T-cell (primary cell): ENCODE measurements at regions not wholly inside any gene's neighbourhood (a gene's known extent, or its start where the extent isn't known, plus 50 kb on each side); places are given as distances from the start of the nearest gene placed in this dataset.

Source experiments
- ATAC-seq, 4 experiments: fragments of 200-7000 bp in 3 of 4; fragments of 150-1000 bp in 1 of 4; cut with Tn5 transposase; replicated peaks in 1 of 4; 1 replicate in 3 of 4; 2 replicates in 1 of 4; pipeline ENCODE4 v1.10.0; 2021; ENCODE audit warnings: moderate library complexity in 3 of 4, mild to moderate bottlenecking in 2 of 4, moderate number of reproducible peaks in 1 of 4
- CTCF ChIA-PET, 2 donors: fragments of 300-600 bp; sonication (Branson Sonifier 250); formaldehyde crosslinking; loops; one replicate each; lab custom pipeline; 2022; ENCODE audit warnings: antibody characterized with exemption in 2 of 2; lab: Charles Lee
- POLR2A ChIA-PET, 2 donors: fragments of 300-600 bp; sonication (Branson Sonifier 250); formaldehyde crosslinking; loops; one replicate each; lab custom pipeline; 2022; ENCODE audit warnings: antibody characterized with exemption in 2 of 2; lab: Charles Lee
- DNase-seq, 35 experiments: peaks; one replicate each; pipeline versions ENCODE4 v3.0.0 to v3.0.0-alpha.2; 2013 to 2023
- H3K27ac ChIP-seq: one replicate; pipeline ENCODE4 v1.5.1; 2013; ENCODE audit warnings: low read length
- H3K27me3 ChIP-seq, 2 experiments: replicated peaks in 1 of 2; 1 replicate in 1 of 2; 2 replicates in 1 of 2; pipeline versions ENCODE4 v1.6.1 to v1.7.0; 2013; ENCODE audit warnings: low read length in 1 of 2, mixed read lengths in 1 of 2; ENCODE audit not compliant: control insufficient read depth in 2 of 2, insufficient read depth in 2 of 2; ENCODE audit errors: extremely low read depth in 1 of 2
- H3K36me3 ChIP-seq, 2 donors: 1 replicate in 1 of 2; 2 replicates in 1 of 2; pipeline versions ENCODE4 v1.6.1 to v1.7.0; 2013; ENCODE audit warnings: low read length in 1 of 2; ENCODE audit not compliant: control insufficient read depth in 2 of 2, insufficient read depth in 1 of 2; ENCODE audit errors: extremely low read depth in 1 of 2
- H3K4me1 ChIP-seq, 2 experiments: 1 replicate in 1 of 2; 2 replicates in 1 of 2; pipeline versions ENCODE4 v1.6.1 to v1.7.0; 2013; ENCODE audit warnings: low read length in 2 of 2, mixed read lengths in 1 of 2; ENCODE audit not compliant: insufficient read depth in 2 of 2, control insufficient read depth in 1 of 2; ENCODE audit errors: extremely low read depth in 1 of 2
- H3K4me3 ChIP-seq, 2 donors: 1 replicate in 1 of 2; 2 replicates in 1 of 2; pipeline versions ENCODE4 v1.5.1 to v1.7.0; 2013; ENCODE audit warnings: mild to moderate bottlenecking in 2 of 2, low read length in 1 of 2, moderate library complexity in 1 of 2; ENCODE audit not compliant: control insufficient read depth in 1 of 2; ENCODE audit errors: extremely low read depth in 1 of 2
- H3K9me3 ChIP-seq: 2 replicates; pipeline ENCODE4 v1.7.0; 2013
- H3K27ac Mint-ChIP-seq, 2 donors: one replicate each; pipeline ENCODE4 v1.8.0; 2020 to 2021; ENCODE audit warnings: mild to moderate bottlenecking in 2 of 2, mixed read lengths in 2 of 2
- H3K27me3 Mint-ChIP-seq, 2 donors: one replicate each; pipeline ENCODE4 v1.8.0; 2021 to 2022; ENCODE audit warnings: mixed read lengths in 2 of 2
- H3K36me3 Mint-ChIP-seq: one replicate; pipeline ENCODE4 v1.8.0; 2021; ENCODE audit warnings: mixed read lengths
- H3K4me1 Mint-ChIP-seq, 3 donors: one replicate each; pipeline ENCODE4 v1.8.0; 2020 to 2022; ENCODE audit warnings: mixed read lengths in 3 of 3, mild to moderate bottlenecking in 1 of 3
- H3K4me3 Mint-ChIP-seq, 3 donors: one replicate each; pipeline ENCODE4 v1.8.0; 2020 to 2022; ENCODE audit warnings: mild to moderate bottlenecking in 3 of 3, mixed read lengths in 3 of 3, moderate library complexity in 3 of 3
- H3K9me3 Mint-ChIP-seq, 3 donors: one replicate each; pipeline ENCODE4 v1.8.0; 2020 to 2022; ENCODE audit warnings: mixed read lengths in 3 of 3
- WGBS: methylation state at CpG from one replicate; pipeline ENCODE4 v1.1.5; 2013; ENCODE audit warnings: missing lambda C conversion rate; ENCODE audit not compliant: insufficient coverage; 5-methylcytosine and 5-hydroxymethylcytosine counted together

- WGBS: 60% methylated on average over 1 of the region's 4 CpGs
- Histone ChIP-seq H3K36me3 (no peaks in the 10 kb centered on the region), H3K27me3 (peaks cover 0 to 4% of the 10 kb centered on the region in 2 experiments), H3K9me3 (no peaks in the 10 kb centered on the region), H3K27ac (no peak overlapping the region), H3K4me1 (no peaks in the 10 kb centered on the region), H3K4me3 (no peak overlapping the region)
- ChIA-PET POLR2A (no interaction called here), CTCF (no interaction called here)
- Mint-ChIP-seq H3K27ac (no peak overlapping the region), H3K9me3 (peaks cover 0 to 4% (median 4%) of the 10 kb centered on the region in 3 donors), H3K36me3 (no peaks in the 10 kb centered on the region), H3K27me3 (peaks cover 4 to 16% of the 10 kb centered on the region in 2 donors), H3K4me1 (no peaks in the 10 kb centered on the region), H3K4me3 (no peak overlapping the region)
- DNase-seq (no peak), ATAC-seq (no peak)
Observed at GRCh38 chr14:23817164-23817767, 136.3 kb upstream of the DHRS4 start.

GRCh38 chr14:23827100-23827892 is 126.3 kb upstream of the DHRS4 start:
- ATAC-seq (no peak), DNase-seq (peak in 1 of 35 experiments; percentile 1)
- H3K4me1 Mint-ChIP-seq: peaks cover 0 to under 1% (median 0%) of the 10 kb centered on the region in 3 donors
- no peaks in the 10 kb centered on the region for H3K9me3 Mint-ChIP-seq
- H3K27ac Mint-ChIP-seq: no peak overlapping the region
- CTCF ChIA-PET: no interaction called here
- no peaks in the 10 kb centered on the region for H3K9me3 ChIP-seq
- H3K4me3 Mint-ChIP-seq: no peak overlapping the region
- H3K4me1 ChIP-seq: peaks cover 0 to 6% of the 10 kb centered on the region in 2 experiments
- H3K27me3 Mint-ChIP-seq: peaks cover 11 to 21% of the 10 kb centered on the region in 2 donors
- peaks cover 0 to 22% of the 10 kb centered on the region in 2 experiments for H3K27me3 ChIP-seq
- 76% methylated on average over 4 of the region's 13 CpGs for WGBS
- H3K27ac ChIP-seq: no peak overlapping the region
- H3K36me3 Mint-ChIP-seq: no peaks in the 10 kb centered on the region
- H3K36me3 ChIP-seq: no peaks in the 10 kb centered on the region
- POLR2A ChIA-PET: no interaction called here
- H3K4me3 ChIP-seq: no peak overlapping the region

GRCh38 chr14:23828001-23828400 is 125.6 kb upstream of the DHRS4 start:
- Mint-ChIP-seq H3K36me3 (no peaks in the 10 kb centered on the region), H3K27ac (no peak overlapping the region), H3K4me3 (no peak overlapping the region), H3K9me3 (no peaks in the 10 kb centered on the region), H3K27me3 (peaks cover 11 to 21% of the 10 kb centered on the region in 2 donors), H3K4me1 (peaks cover 0 to 2% (median 0%) of the 10 kb centered on the region in 3 donors)
- ChIA-PET POLR2A (no interaction called here), CTCF (no interaction called here)
- Histone ChIP-seq H3K36me3 (no peaks in the 10 kb centered on the region), H3K4me3 (no peak overlapping the region), H3K27me3 (peaks cover 0 to 22% of the 10 kb centered on the region in 2 experiments), H3K4me1 (peaks cover 0 to 6% of the 10 kb centered on the region in 2 experiments), H3K9me3 (no peaks in the 10 kb centered on the region), H3K27ac (no peak overlapping the region)
- ATAC-seq (no peak), DNase-seq (no peak)
- WGBS: 57% methylated on average over 2 of the region's 4 CpGs

GRCh38 chr14:23828616-23829015 is 125.0 kb upstream of the DHRS4 start:
- ChIA-PET CTCF (no interaction called here), POLR2A (no interaction called here)
- Mint-ChIP-seq H3K27me3 (peaks cover 7 to 21% of the 10 kb centered on the region in 2 donors), H3K4me3 (no peak overlapping the region), H3K27ac (no peak overlapping the region), H3K9me3 (no peaks in the 10 kb centered on the region), H3K36me3 (no peaks in the 10 kb centered on the region), H3K4me1 (peaks cover 0 to 2% (median 0%) of the 10 kb centered on the region in 3 donors)
- peaks cover 0 to 6% of the 10 kb centered on the region in 2 experiments for H3K4me1 ChIP-seq
- no peaks in the 10 kb centered on the region for H3K9me3 ChIP-seq
- H3K27ac ChIP-seq: no peak overlapping the region
- WGBS: 75% methylated on average over 1 of the region's 1 CpG
- ATAC-seq: no peak
- no peak for DNase-seq
- no peak overlapping the region for H3K4me3 ChIP-seq
- H3K27me3 ChIP-seq: peaks cover 0 to 22% of the 10 kb centered on the region in 2 experiments
- H3K36me3 ChIP-seq: no peaks in the 10 kb centered on the region

GRCh38 chr14:23829736-23830471 is 123.7 kb upstream of the DHRS4 start:
- Mint-ChIP-seq H3K4me1 (peaks cover 0 to 2% (median 0%) of the 10 kb centered on the region in 3 donors), H3K27me3 (peaks cover 0 to 14% of the 10 kb centered on the region in 2 donors), H3K36me3 (no peaks in the 10 kb centered on the region), H3K9me3 (no peaks in the 10 kb centered on the region), H3K27ac (no peak overlapping the region), H3K4me3 (no peak overlapping the region)
- ChIA-PET CTCF (no interaction called here), POLR2A (interaction anchor here in 1 of 2 donors (0.6 kb wide), 1 partner anchor 279 kb away, joined by 3 read pairs; no protein-coding TSS in a partner anchor)
- WGBS: 72% methylated on average over 2 of the region's 2 CpGs
- no peak overlapping the region for H3K4me3 ChIP-seq
- H3K36me3 ChIP-seq: no peaks in the 10 kb centered on the region
- no peak for ATAC-seq
- H3K9me3 ChIP-seq: no peaks in the 10 kb centered on the region
- H3K4me1 ChIP-seq: peaks cover 0 to 6% of the 10 kb centered on the region in 2 experiments
- no peak overlapping the region for H3K27ac ChIP-seq
- peaks cover 0 to 20% of the 10 kb centered on the region in 2 experiments for H3K27me3 ChIP-seq
- no peak for DNase-seq

- no peaks in the 10 kb centered on the region for H3K9me3 Mint-ChIP-seq
- Histone ChIP-seq H3K4me3 (no peak overlapping the region), H3K27me3 (peaks cover 0 to 8% of the 10 kb centered on the region in 2 experiments), H3K27ac (no peak overlapping the region), H3K9me3 (no peaks in the 10 kb centered on the region), H3K4me1 (peaks cover 0 to 6% of the 10 kb centered on the region in 2 experiments), H3K36me3 (no peaks in the 10 kb centered on the region)
- peaks cover 0 to 2% (median 0%) of the 10 kb centered on the region in 3 donors for H3K4me1 Mint-ChIP-seq
- no peak overlapping the region for H3K4me3 Mint-ChIP-seq
- CTCF ChIA-PET: no interaction called here
- no peak overlapping the region for H3K27ac Mint-ChIP-seq
- peaks cover 0 to 9% of the 10 kb centered on the region in 2 donors for H3K27me3 Mint-ChIP-seq
- POLR2A ChIA-PET: no interaction called here
- WGBS: 0% methylated on average over 2 of the region's 3 CpGs
- ATAC-seq (peak in 1 of 4 experiments; percentile 19), DNase-seq (peak in 1 of 35 experiments; percentile 7)
- H3K36me3 Mint-ChIP-seq: no peaks in the 10 kb centered on the region
Observed at GRCh38 chr14:23831596-23831995, 122.0 kb upstream of the DHRS4 start.
